Astrocyte (in vitro differentiated cells and primary cell): ENCODE measurements at regions not wholly inside any gene's neighbourhood (a gene's known extent, or its start where the extent isn't known, plus 50 kb on each side); places are given as distances from the start of the nearest gene placed in this dataset.

Experiments
- EZH2 ChIP-seq: IDR thresholded peaks from 2 replicates; pipeline ENCODE4 v1.6.1; 2012; ENCODE audit warnings: mild to moderate bottlenecking, low read length, inconsistent platforms; ENCODE audit not compliant: insufficient read depth
- TF ChIP-seq, protein P1 (sequence below): IDR thresholded peaks from 2 replicates; pipeline ENCODE4 v1.5.1; 2011; ENCODE audit warnings: low read depth, mild to moderate bottlenecking, inconsistent platforms, low read length, moderate library complexity; ENCODE audit not compliant: insufficient read depth

DNA sequence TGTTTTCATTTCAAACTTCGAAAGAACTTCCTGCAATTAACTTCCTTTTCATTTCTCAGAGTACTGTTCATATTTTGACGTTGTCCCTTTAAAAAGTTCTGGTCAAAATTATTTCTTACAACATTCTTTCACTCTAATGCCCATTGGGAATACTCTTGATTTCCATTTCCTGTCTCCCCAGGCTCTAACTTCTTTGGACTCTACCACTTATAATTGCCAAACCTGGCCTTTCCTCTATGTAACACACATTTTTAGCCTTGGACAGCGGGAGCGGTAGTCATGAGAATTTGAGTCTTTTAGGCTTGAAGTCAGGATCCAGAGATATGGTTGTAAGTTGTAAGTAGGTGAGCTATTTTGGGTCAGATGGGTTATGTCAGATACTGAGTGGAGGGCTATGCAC, 163.5 kb upstream of the SPRY2 start:
- TF ChIP-seq EZH2: no peak
- TF ChIP-seq, protein P1, sequence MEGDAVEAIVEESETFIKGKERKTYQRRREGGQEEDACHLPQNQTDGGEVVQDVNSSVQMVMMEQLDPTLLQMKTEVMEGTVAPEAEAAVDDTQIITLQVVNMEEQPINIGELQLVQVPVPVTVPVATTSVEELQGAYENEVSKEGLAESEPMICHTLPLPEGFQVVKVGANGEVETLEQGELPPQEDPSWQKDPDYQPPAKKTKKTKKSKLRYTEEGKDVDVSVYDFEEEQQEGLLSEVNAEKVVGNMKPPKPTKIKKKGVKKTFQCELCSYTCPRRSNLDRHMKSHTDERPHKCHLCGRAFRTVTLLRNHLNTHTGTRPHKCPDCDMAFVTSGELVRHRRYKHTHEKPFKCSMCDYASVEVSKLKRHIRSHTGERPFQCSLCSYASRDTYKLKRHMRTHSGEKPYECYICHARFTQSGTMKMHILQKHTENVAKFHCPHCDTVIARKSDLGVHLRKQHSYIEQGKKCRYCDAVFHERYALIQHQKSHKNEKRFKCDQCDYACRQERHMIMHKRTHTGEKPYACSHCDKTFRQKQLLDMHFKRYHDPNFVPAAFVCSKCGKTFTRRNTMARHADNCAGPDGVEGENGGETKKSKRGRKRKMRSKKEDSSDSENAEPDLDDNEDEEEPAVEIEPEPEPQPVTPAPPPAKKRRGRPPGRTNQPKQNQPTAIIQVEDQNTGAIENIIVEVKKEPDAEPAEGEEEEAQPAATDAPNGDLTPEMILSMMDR: no peak
